GM19328 (cell line): ENCODE measurements at regions not wholly inside any gene's neighbourhood (a gene's known extent, or its start where the extent isn't known, plus 50 kb on each side); places are given as distances from the start of the nearest gene placed in this dataset.
"Not testable (repeated sequence)": the region's sequence is repeated elsewhere in the genome, so short reads cannot be mapped to it uniquely, and the experiment has no call there.

Experiments
- ATAC-seq: cut with Tn5 transposase; IDR thresholded peaks from one replicate; pipeline ENCODE4 v1.9.1; 2021; ENCODE audit warnings: mild to moderate bottlenecking, moderate library complexity; ENCODE audit not compliant: unreplicated experiment

DNA sequence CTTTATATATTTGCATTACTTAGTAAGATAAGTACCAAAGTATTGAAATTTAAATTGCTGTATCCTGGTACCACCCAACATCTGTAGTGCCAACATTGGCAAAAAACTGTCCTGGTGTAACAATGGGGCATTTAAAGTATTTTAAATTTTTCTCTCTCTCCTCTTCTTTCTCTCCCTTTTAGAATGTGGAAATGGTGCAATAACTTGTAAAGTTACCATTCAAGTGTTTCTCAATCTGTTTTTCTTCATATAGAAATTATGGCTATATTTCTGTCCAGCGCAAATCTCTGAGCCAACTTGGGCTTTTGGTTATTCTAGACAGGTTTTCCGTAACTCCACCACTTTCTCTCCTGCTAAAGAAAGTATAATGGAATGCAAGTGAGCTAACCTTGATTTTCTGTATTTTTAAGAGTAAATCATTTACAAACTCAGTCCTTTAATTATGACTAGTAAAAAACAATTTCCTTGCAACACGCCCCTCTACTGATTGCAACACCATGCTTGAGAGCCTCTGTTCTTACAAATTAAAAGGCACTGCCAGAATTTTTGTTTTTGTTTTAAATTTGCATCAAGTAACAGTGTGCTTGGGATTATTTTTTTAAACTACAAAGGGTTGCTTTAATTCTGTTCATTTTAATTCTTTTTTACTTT lies 324.2 kb upstream of the CITED2 start:
- no peak for ATAC-seq

DNA sequence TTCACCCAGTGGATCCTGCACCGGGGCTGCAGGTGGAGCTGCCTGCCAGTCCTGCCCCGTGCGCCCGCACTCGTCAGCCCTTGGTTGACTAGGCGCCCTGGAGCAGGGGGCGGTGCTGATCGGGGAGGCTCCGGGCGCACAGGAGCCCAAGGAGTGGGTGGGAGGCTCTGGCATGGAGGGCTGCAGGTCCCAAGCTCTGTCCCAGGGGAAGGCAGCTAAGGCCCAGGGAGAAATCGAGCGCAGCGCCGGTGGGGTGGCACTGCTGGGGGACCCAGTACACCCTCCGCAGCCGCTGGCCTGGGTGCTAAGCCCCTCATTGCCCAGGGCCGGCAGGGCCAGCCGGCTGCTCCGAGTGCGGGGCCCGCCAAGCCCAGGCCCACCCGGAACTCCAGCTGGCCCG lies 323.4 kb upstream of the CITED2 start:
- not testable (repeated sequence) for ATAC-seq

DNA sequence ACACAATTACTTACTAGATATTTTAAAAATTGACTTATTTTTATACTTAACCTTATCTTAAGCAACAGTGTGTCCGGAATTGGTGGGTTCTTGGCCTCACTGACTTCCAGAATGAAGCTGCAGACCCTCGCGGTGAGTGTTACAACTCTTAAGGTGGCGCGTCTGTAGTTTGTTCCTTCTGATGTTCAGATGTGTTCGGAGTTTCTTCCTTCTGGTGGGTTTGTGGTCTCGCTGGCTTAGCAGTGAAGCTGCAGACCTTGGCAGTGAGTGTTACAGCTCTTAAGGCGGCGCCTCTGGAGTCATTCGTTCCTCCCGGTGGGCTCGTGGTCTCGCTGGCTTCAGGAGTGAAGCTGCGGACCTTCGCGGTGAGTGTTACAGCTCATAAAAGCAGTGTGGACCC lies 322.5 kb upstream of the CITED2 start:
- ATAC-seq, result not testable (repeated sequence)

DNA sequence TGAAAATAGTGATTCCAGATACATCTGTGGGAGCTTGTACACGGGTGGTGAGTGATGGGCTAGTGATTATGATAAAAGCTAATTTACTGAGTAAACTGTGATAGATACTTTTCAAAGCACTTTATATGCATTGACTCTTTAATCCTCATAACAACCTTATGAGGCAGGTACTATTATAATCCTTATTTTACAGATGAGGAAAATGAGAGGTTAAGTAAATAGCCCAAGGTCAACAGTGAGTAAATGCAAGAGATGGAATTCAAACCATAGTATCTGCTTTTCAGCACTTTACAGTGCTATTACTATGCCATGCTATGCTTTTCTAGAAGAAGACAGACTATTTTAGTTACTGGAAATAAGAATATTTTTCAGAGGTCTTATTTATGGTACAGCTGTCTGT lies 320.9 kb upstream of the CITED2 start:
- ATAC-seq, result no peak

DNA sequence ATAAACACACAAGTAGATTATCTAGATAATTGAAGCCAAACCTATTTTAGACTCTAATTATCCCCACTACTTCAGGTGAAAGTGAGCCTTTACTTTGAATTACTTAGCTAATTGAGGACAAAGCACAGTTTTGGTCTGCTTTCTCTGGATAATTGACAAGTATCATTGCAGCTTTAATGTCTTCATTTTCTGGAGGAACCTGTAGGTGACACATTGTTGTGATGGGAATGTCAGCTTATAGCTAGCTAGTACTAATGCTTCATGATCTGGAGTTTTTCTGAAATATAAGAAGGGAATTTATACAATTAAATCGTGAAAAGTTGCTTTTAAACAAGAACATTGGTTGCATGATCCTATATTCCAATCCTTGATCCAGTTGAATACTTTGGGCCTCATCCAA lies 319.3 kb upstream of the CITED2 start:
- no peak for ATAC-seq

DNA sequence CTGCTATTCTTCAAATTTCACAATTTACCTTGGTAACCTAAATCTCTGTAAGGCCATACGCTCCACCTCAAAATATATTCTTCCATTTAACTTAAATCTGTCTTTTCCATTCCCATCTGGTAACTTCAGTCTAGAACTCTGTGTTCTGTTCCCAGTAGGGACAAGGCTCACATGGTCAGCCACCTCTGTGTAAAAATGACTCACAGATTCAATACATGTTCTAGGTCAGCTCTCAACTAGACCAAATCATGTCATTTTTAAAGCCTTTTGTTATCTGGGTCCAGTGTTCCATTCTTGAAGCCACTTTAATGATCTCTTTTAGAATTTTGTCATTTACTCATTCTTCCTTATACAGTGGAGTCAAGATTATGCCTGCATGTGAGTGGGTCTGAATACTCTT lies 315.6 kb upstream of the CITED2 start:
- ATAC-seq, result no peak

DNA sequence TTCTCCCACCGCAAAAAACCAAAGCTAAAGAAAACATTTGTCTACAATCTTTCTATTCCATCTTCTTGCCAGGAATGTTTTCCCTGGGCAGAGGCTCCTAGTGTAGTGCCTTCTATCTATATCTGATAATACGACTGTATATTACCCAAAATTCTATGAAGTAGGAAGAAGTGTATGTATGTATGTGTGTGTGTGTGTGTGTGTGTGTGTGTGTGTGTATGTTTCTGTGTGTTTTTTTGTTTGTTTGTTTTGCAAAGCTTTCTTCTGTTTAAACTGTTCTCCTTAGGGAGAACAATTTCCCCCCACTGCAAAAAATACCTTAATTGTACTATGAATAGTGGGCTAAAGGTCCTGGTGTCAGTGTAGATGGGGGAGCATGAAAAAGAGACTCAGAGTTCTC lies 312.6 kb upstream of the CITED2 start:
- no peak for ATAC-seq

DNA sequence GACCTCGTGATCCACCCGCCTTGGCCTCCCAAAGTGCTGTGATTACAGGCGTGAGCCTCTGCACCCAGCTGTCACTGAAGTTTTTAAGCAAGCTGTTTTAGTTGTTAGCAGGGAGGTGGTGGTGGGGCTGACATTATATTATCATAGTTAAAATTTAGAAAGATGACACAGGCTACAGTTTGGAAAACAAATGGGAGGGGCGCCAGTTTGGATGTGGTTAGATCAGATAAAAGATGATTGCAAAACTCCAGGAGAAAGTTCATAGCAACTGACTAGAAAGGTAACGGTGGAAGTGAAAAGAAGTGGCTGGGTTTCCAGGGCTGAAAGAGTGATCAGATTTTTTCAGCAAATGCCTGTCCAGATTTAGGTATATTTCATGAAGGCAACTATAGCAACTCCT lies 311.9 kb upstream of the CITED2 start:
- no peak for ATAC-seq

DNA sequence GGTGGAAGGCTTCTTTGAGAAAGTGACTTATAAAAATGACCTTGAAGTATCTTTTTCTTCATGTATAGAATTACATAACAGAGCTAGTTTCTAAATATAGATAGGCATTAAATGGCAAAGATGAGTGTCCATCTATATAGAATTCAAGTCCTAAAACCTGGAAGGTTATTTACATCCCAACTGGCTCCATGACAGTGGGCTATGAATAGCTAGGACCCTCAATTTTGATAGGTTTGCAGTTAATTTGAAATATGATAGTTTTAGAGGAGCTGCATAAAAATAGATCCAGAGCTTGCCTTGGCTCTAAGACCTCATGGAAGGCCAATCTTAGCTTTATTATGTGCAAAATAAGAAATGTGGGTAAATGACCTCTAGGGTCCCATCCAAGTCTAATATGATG lies 310.6 kb upstream of the CITED2 start:
- ATAC-seq, result no peak

DNA sequence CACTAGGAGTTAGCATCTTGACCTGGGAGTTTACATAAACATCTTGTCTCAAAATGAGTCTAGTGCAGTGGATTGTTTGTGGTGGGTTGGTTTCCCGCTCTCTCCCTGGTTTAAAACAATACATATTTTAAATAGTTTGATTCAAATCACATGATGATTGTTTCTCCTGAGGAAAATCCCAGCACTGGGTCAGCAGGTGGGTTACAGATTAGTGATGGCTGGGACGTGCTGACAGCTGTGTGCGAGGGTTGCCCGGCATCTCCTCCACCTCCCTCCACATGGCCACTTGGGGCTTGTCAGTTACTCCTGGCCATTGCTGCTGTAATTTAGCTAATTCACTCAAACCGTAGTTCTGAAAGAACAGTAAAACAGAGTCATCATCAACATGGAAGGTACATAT lies 306.4 kb upstream of the CITED2 start:
- no peak for ATAC-seq

DNA sequence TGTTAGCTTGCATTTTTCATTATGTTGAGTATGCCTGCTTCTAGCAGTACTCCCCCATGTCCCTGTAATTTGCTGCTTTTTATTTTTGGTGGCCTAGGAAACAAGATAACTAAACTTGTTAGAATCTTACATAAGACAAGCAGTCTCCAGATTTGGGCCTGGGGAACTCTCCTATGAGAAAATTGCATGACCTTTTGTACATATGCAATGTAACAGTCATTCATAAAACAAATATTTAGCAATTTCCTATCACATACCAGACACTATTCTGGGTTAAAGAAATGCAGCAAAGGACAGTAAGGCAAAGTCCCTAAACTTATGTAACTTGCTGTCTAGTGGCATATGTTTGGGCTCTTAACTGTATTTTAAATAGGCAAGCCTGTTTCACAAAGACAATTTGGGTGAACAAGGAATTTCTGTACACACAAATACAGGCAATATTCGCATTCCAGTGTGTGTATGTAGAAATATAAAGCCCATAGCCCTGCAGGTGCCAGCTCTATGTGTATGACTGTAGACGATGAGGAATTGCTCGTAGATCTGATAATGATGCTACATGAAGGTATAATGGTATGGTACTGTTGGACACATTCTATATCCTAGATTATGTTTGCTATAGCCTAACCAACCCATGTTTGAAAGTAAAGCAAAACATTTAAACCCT lies 305.2 kb upstream of the CITED2 start:
- no peak for ATAC-seq

DNA sequence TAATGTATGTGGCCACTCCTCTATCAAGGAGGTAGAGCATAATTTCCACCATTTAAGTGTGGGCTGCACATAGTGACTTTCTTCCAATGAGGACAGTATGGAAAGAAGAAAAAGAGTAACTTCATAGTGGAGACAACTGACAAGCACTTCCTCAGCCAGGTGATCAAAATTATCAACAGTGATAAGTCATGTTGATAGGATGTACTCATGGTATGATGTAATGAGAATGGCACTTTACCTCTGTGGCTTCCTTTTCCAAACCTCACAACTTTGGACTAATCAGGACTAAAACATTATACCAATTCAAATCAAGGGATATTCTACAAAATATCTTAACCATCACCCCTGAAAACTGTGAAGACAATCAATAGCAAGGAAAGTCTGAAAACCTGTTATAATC lies 302.3 kb upstream of the CITED2 start:
- ATAC-seq, result no peak

DNA sequence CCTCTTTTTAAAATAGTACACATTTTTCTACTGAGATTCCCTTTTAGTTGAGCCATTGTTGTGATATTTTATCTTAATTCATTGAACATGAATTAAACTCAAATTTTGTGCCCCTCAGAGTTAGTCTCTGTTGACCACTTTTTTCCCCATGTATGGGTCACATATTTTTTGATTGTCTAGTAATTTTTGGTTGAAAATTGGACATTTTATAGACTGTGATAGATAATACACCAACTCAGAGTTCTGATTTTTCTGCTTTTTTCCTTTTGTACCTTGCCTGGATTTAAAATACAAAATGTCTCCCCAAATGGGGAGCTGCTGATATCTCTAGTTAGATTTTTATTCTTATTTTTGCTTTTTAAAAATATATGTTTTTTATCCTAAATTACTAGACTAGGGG lies 291.8 kb upstream of the CITED2 start:
- ATAC-seq, result no peak

DNA sequence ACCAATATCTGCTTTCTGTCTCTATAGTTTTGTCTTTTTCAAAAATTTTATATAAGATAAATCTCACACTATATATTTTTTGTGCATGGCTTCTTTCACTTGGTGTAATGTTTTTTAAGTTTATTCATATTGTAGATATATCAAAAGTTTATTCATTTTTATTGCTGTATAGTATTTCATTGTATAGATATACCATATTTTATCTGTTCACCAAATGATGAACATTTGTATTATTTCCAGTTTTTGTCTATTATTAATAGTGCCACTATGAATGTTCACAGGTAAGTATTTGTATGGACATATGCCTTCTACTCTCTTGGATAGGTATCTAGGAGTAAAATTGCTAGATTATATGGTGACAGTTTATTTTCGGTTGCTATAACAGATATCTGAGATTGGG lies 289.5 kb upstream of the CITED2 start:
- no peak for ATAC-seq

DNA sequence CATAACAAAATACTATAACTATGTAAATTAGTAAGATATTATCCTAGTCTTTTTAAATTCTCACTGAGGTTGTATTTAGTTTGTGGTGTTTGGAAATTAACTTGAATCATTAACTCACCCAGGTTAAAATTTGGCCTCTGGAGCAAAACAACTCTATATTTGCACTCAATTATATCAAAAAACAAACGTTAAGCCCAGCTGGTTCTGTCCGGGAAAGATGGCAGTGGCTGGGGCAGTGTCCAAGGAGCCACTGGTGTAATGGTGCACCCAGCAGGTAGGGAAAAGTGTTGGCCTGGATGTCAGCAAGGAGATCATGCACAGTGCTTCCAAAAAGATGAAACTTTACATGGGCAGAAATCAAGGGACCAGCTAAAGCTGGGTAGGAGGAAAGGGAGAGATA lies 285.3 kb upstream of the CITED2 start:
- ATAC-seq, result no peak

DNA sequence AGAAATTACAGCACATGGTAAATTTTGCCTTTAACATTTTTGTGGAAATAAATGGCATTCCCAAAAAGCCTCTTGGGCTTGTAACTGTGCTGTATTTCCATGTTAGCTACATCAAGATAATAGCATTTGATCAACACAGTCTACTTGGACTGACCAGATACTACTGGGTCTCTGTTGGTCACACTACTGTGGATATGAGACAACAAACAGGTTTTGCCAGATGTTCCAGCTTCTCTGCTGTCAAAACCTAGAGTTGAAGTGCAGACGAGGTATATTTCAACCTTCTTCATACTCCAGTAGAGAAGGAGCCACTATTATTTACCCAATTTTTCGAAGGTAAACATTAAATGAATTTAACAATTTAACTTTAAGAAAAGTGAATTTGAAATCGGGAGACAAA lies 284.7 kb upstream of the CITED2 start:
- no peak for ATAC-seq

DNA sequence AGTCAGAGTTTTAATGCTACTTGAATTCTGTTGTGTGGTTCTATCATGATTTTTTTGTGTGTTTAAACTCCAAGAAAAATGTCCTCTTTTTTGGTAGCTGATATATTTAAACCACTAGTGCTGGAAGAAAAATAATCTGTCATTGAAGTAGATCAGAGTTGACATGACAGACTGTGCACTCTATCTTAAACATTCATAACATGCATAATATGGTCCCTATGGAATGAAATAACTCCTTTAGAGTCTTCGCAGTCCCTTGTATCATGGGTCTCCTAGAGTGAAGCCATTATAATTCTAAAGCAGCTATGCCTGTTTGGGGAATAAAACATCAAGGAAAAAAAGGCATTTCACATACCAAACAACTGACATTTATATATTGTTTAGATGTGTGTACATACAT lies 282.7 kb upstream of the CITED2 start:
- no peak for ATAC-seq

DNA sequence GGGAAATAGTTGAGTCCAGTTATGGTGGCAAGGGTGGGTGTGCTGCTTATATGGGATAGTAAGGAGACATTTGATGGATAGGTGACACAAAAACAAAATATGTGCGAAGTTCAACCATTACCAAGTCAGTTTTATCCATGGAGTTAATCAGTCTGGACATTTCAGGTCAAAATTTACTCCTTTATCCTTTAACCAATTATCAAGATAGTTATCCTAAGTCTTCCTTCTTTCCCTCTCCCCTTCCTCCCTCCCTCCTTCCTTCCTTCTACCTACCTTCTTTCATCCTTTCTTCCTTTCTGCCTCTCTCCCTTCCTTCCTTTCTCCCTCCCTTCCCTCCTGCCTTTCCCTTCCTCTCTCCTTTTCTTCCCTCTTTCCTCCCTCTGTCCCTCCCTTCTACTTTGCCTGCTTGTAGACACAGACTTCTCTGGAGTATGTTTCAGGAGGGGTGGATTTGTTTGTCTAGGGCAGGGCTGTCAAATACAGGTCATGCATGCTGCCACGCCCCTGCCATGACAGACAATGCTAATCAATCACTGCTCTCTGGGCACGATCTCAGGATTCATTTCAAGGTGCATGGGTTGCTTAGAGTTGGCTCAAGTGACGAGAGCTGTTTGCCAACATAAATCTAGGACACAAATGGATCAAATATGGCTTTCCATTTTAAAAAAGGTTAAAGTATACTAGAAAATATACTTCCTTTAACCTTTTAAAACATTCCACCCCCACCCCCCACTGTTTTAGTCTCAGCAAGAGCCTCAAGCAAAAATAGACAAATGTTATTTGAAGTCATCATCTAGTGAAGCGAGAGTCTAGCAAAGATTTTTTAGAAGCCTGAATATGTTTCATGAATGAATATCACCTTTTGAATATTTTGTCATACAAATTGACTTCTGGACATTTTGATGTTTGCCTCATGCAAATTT lies 281.6 kb upstream of the CITED2 start:
- ATAC-seq, result no peak

DNA sequence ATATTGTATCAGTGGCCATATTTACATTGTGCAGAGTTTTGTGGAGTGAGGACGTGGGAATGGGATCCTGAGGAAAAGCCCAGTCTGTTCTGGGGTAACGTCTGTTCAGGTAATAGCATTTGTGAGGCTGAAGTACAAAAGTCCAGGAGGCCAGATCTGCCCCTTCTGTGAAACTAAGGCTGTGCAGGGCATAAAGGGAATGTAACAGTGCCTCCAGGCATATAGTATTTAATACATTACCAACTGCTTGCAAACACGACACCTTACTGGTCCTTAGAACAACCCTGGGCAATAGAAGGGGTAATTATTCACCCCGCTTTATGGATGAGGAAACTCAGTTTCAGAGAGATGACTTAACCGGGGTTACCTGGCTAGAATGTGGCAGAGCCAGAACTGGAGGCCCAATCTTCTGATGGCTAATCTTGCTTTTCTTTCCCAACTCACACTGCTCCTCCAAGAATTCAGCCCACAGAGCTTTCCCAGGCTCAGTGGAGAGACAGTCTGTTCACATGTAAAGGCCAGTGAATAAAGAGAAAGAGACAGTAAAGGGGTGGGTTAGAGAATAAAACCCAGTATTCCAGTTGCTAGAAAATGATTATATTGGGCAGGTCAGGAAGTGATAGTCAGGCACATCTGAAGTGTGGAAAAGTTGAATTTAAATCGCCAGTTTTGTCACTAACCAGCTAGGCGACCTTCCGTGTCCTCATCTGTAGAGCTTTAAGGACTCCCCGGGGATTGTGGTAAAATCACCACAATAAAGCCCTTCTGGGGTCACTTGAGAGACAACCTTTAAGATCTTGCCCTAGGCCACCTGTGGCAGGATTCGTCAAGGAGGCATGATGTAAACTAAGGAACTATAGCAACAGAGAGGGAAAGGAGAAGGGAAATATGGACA lies 280.7 kb upstream of the CITED2 start:
- no peak for ATAC-seq

DNA sequence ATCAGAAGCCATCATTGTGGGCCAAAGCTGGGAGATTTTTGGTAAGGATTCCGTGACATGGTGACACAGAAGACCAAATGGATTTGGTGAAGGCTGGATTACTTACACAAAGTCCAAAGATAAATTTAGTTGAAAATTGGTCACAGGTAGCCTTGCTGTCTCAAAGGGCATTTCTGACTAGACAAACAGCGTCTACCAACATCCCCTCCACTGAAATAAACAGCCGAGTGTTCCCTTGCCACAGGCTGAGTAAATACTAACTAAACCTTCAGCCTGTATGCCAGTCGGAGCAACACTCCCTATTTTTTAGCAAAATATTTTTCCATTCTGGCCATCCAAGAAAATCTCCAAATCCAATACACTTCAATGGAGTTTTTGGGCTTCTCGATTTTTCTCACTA lies 279.9 kb upstream of the CITED2 start:
- no peak for ATAC-seq

DNA sequence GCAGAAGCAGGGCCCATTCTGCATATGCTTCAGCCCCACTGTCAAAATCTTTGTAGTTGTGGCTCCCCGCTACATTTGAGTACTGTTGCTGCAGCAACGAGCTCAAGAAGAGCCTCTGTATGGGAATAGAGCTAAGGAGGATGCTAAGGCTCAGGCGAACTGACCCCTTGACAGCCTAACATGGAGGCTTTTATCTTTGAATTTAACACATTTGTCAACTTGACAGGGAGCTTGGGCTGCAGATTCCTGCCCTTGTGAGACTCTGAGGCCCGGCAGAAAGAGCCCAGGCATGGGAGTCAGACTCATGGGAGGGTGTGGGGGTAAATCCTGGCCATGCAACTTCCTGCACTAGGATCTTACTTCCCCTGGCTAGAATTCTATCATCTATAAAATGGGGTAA lies 278.7 kb upstream of the CITED2 start:
- ATAC-seq, result no peak
